ENCODE measurements at regions not wholly inside any gene's neighbourhood (a gene's known extent, or its start where the extent isn't known, plus 50 kb on each side); places are given as distances from the start of the nearest gene placed in this dataset.

DNA sequence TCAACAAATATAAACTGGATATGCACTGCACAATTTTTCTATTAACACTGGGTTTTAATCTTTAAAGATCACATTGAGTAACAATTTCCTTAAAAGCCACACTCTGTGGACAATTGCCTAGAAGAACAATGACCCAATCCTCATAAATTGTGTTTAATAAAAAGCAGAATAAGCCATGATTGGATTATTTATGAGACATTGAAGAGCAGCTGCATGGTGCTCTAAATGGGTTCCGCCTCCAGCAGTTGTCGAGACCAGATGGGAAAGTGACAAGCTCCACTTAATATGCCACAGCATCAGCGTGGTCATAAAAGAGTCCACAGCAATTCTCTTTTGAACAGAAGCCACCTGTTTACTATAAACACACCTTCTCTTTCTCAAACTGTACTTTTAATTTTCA lies 635.2 kb upstream of the FRG1 start:
- Histone ChIP-seq H4K20me1 (ENCODE audit: insufficient read depth, low read length) (no peaks in the 10 kb centered on the region), H3K4me2 (ENCODE audit: low read length) (no peak overlapping the region), H2AFZ (ENCODE audit: low read depth, low read length) (no peak overlapping the region), H3K4me3 (ENCODE audit: low read length) (no peak overlapping the region), H3K79me2 (ENCODE audit: low read length) (no peaks in the 10 kb centered on the region), H3K36me3 (replicated peaks; ENCODE audit: low read depth, low read length) (no peaks in the 10 kb centered on the region), H3K4me1 (ENCODE audit: low read length) (no peaks in the 10 kb centered on the region), H3K9ac (ENCODE audit: low read length) (no peak overlapping the region), H3K27ac (ENCODE audit: low read length) (no peak overlapping the region), H3K9me3 (ENCODE audit: insufficient read depth, low read length) (no peaks in the 10 kb centered on the region), H3K27me3 (ENCODE audit: low read depth, low read length) (no peaks in the 10 kb centered on the region)
- TF ChIP-seq, protein P1, sequence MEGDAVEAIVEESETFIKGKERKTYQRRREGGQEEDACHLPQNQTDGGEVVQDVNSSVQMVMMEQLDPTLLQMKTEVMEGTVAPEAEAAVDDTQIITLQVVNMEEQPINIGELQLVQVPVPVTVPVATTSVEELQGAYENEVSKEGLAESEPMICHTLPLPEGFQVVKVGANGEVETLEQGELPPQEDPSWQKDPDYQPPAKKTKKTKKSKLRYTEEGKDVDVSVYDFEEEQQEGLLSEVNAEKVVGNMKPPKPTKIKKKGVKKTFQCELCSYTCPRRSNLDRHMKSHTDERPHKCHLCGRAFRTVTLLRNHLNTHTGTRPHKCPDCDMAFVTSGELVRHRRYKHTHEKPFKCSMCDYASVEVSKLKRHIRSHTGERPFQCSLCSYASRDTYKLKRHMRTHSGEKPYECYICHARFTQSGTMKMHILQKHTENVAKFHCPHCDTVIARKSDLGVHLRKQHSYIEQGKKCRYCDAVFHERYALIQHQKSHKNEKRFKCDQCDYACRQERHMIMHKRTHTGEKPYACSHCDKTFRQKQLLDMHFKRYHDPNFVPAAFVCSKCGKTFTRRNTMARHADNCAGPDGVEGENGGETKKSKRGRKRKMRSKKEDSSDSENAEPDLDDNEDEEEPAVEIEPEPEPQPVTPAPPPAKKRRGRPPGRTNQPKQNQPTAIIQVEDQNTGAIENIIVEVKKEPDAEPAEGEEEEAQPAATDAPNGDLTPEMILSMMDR (IDR thresholded peaks at IDR 0.05; ENCODE audit: low read depth, low read length) = no peak
- no peak for TF ChIP-seq EZH2phosphoT487 (IDR thresholded peaks at IDR 0.05; ENCODE audit: low read depth)

DNA sequence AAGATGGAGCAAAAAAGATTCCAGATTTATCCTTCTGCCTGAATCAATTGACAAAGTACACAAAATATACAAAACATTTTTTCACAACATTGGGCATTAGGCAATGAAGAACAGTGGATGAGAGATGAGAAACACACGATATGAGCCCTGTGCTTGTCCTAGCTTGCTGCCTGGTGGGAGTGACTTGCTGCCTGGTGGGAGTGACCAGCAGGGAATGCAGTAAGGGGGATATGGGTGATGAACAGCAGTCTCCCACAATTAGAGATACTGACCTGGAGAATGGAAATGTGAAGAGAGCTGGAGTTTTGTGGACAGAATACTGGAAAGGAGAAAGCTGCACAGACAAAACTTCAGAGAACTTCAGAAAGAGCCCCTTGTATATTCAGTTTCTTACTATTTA lies 629.4 kb upstream of the FRG1 start:
- H2AFZ ChIP-seq (ENCODE audit: low read depth, low read length) = no peak overlapping the region
- no peak overlapping the region for H3K9ac ChIP-seq (ENCODE audit: low read length)
- no peak overlapping the region for H3K4me2 ChIP-seq (ENCODE audit: low read length)
- no peaks in the 10 kb centered on the region for H3K4me1 ChIP-seq (ENCODE audit: low read length)
- TF ChIP-seq EZH2phosphoT487 (IDR thresholded peaks at IDR 0.05; ENCODE audit: low read depth) = no peak
- TF ChIP-seq, protein P1 (IDR thresholded peaks at IDR 0.05; ENCODE audit: low read depth, low read length) = no peak
- H3K9me3 ChIP-seq (ENCODE audit: insufficient read depth, low read length) = no peaks in the 10 kb centered on the region
- no peak overlapping the region for H3K27ac ChIP-seq (ENCODE audit: low read length)
- no peak overlapping the region for H3K4me3 ChIP-seq (ENCODE audit: low read length)
- H4K20me1 ChIP-seq (ENCODE audit: insufficient read depth, low read length) = no peaks in the 10 kb centered on the region
- H3K79me2 ChIP-seq (ENCODE audit: low read length) = no peaks in the 10 kb centered on the region
- no peaks in the 10 kb centered on the region for H3K36me3 ChIP-seq (replicated peaks; ENCODE audit: low read depth, low read length)
- H3K27me3 ChIP-seq (ENCODE audit: low read depth, low read length) = no peaks in the 10 kb centered on the region

DNA sequence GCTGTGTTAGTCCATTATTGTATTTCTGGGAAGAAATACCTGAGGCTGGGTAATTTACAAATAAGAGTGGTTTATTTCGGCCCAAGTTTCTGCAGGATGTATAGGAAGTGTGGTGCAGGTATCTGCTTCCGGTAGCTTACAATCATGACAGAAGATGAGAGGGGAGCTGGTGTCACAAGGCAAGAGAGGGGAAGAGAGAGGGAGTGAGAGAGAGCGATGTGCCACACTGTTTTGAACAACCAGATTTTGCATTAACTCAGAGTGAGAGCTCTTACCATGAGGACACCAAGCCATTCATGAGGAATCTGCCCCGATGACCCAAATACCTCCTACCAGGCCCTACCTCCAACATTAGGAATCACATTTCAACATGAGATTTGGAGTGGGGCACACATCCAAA lies 627.6 kb upstream of the FRG1 start:
- Histone ChIP-seq H3K36me3 (replicated peaks; ENCODE audit: low read depth, low read length) (no peaks in the 10 kb centered on the region), H3K9ac (ENCODE audit: low read length) (no peak overlapping the region), H3K4me2 (ENCODE audit: low read length) (no peak overlapping the region), H2AFZ (ENCODE audit: low read depth, low read length) (no peak overlapping the region), H3K4me3 (ENCODE audit: low read length) (no peak overlapping the region), H4K20me1 (ENCODE audit: insufficient read depth, low read length) (no peaks in the 10 kb centered on the region), H3K4me1 (ENCODE audit: low read length) (no peaks in the 10 kb centered on the region), H3K27ac (ENCODE audit: low read length) (no peak overlapping the region), H3K9me3 (ENCODE audit: insufficient read depth, low read length) (no peaks in the 10 kb centered on the region), H3K79me2 (ENCODE audit: low read length) (no peaks in the 10 kb centered on the region), H3K27me3 (ENCODE audit: low read depth, low read length) (no peaks in the 10 kb centered on the region)
- TF ChIP-seq, protein P1 (IDR thresholded peaks at IDR 0.05; ENCODE audit: low read depth, low read length) = no peak
- TF ChIP-seq EZH2phosphoT487 (IDR thresholded peaks at IDR 0.05; ENCODE audit: low read depth) = no peak

DNA sequence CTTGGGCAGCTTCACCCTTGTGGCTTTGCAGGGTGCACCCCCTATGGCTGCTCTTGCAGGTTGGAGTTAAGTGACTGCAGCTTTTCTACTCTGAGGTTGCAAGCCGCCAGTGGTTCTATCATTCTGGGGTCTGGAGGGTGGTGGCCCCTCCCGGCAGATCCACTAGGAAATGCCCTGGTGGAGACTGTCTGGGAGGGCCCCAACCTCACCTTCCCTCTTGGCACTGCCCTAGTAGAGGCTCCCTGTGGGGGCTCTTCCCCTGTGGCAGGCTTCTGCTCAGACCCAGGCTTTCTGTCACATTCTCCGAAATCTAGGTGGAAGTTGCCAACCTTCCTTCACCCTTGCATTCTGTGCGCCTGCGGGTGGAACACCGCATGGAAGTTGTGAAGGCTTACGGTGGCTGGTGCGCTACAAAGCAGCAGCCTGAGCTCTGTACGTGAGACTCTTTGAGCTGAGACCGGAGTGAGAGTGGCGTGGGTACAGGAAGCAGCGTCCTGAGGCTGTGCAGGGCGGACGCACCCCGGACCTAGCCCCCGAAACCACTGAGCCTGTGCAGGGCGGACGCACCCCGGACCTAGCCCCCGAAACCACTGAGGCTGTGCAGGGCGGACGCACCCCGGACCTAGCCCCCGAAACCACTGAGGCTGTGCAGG lies 626.7 kb upstream of the FRG1 start:
- TF ChIP-seq, protein P1 (IDR thresholded peaks at IDR 0.05; ENCODE audit: low read depth, low read length) = no peak
- TF ChIP-seq EZH2phosphoT487 (IDR thresholded peaks at IDR 0.05; ENCODE audit: low read depth) = no peak
- H3K4me2 ChIP-seq (ENCODE audit: low read length) = no peak overlapping the region
- H3K27me3 ChIP-seq (ENCODE audit: low read depth, low read length) = no peaks in the 10 kb centered on the region
- no peaks in the 10 kb centered on the region for H3K4me1 ChIP-seq (ENCODE audit: low read length)
- H3K79me2 ChIP-seq (ENCODE audit: low read length) = no peaks in the 10 kb centered on the region
- H3K4me3 ChIP-seq (ENCODE audit: low read length) = no peak overlapping the region
- H3K9ac ChIP-seq (ENCODE audit: low read length) = no peak overlapping the region
- no peaks in the 10 kb centered on the region for H3K9me3 ChIP-seq (ENCODE audit: insufficient read depth, low read length)
- no peak overlapping the region for H3K27ac ChIP-seq (ENCODE audit: low read length)
- H3K36me3 ChIP-seq (replicated peaks; ENCODE audit: low read depth, low read length) = no peaks in the 10 kb centered on the region
- H4K20me1 ChIP-seq (ENCODE audit: insufficient read depth, low read length) = no peaks in the 10 kb centered on the region
- no peak overlapping the region for H2AFZ ChIP-seq (ENCODE audit: low read depth, low read length)
